ENCODE measurements at regions not wholly inside any gene's neighbourhood (a gene's known extent, or its start where the extent isn't known, plus 50 kb on each side); places are given as distances from the start of the nearest gene placed in this dataset.

GRCh38 chr3:22475665-22476240 is 724.7 kb upstream of the ZNF385D start:
- TF ChIP-seq ZNF394 (tag by site-specific recombination; IDR thresholded peaks at IDR 0.05; ENCODE audit: borderline replicate concordance): no peak
- Histone ChIP-seq H3K9me3 (ENCODE audit: control insufficient read depth, insufficient read depth, low read depth, low read length) (no peaks in the 10 kb centered on the region), H3K36me3 (ENCODE audit: control insufficient read depth in 2 of 2, insufficient read depth in 1 of 2, low read length in 2 of 2) (no peaks in the 10 kb centered on the region), H3K27ac (ENCODE audit: extremely low read depth, low read depth, low read length) (no peak overlapping the region), H3K4me3 (ENCODE audit: low read depth, low read length) (no peak overlapping the region), H3K4me1 (ENCODE audit: control insufficient read depth, insufficient read depth, low read length) (no peaks in the 10 kb centered on the region)
- ChIA-PET CTCF (no interaction called here), POLR2A (no interaction called here)

GRCh38 chr3:22476976-22477375 is 726.0 kb upstream of the ZNF385D start:
- POLR2A ChIA-PET: no interaction called here
- H3K9me3 ChIP-seq (ENCODE audit: control insufficient read depth, insufficient read depth, low read depth, low read length): no peaks in the 10 kb centered on the region
- no peaks in the 10 kb centered on the region for H3K4me1 ChIP-seq (ENCODE audit: control insufficient read depth, insufficient read depth, low read length)
- H3K4me3 ChIP-seq (ENCODE audit: low read depth, low read length): no peak overlapping the region
- no peak overlapping the region for H3K27ac ChIP-seq (ENCODE audit: extremely low read depth, low read depth, low read length)
- no peaks in the 10 kb centered on the region for H3K36me3 ChIP-seq (ENCODE audit: control insufficient read depth in 2 of 2, insufficient read depth in 1 of 2, low read length in 2 of 2)
- CTCF ChIA-PET: no interaction called here
- TF ChIP-seq ZBTB1 (tag by site-specific recombination; IDR thresholded peaks at IDR 0.05): no peak
- TF ChIP-seq ZNF561 (tag by site-specific recombination; IDR thresholded peaks at IDR 0.05; ENCODE audit: borderline replicate concordance): no peak
- no peak for TF ChIP-seq ZNF768 (tag by site-specific recombination; IDR thresholded peaks at IDR 0.05)
- TF ChIP-seq ZBTB8A (tag by site-specific recombination; IDR thresholded peaks at IDR 0.05): no peak
- TF ChIP-seq ZNF830 (tag by site-specific recombination; IDR thresholded peaks at IDR 0.05; ENCODE audit: low read depth): no peak
- no peak for TF ChIP-seq ZEB2 (tag by site-specific recombination; IDR thresholded peaks at IDR 0.05)
- TF ChIP-seq ZNF366 (tag by site-specific recombination; conservative IDR thresholded peaks at IDR 0.05): no peak
- TF ChIP-seq KLF16 (tag by site-specific recombination; IDR thresholded peaks at IDR 0.05): no peak
- TF ChIP-seq ZNF624 (tag by site-specific recombination; IDR thresholded peaks at IDR 0.05): no peak
- TF ChIP-seq HIC1 (tag by site-specific recombination; IDR thresholded peaks at IDR 0.05): no peak
- TF ChIP-seq PRDM10 (tag by site-specific recombination; IDR thresholded peaks at IDR 0.05): no peak
- no peak for TF ChIP-seq ZNF645 (tag by site-specific recombination; IDR thresholded peaks at IDR 0.05)

- CTCF ChIA-PET: no interaction called here
- no peaks in the 10 kb centered on the region for H3K36me3 ChIP-seq (ENCODE audit: control insufficient read depth in 2 of 2, insufficient read depth in 1 of 2, low read length in 2 of 2)
- H3K27ac ChIP-seq (ENCODE audit: extremely low read depth, low read depth, low read length): no peak overlapping the region
- no peak overlapping the region for H3K4me3 ChIP-seq (ENCODE audit: low read depth, low read length)
- POLR2A ChIA-PET: no interaction called here
- H3K4me1 ChIP-seq (ENCODE audit: control insufficient read depth, insufficient read depth, low read length): no peaks in the 10 kb centered on the region
- H3K9me3 ChIP-seq (ENCODE audit: control insufficient read depth, insufficient read depth, low read depth, low read length): no peaks in the 10 kb centered on the region
- TF ChIP-seq ZNF645 (tag by site-specific recombination; IDR thresholded peaks at IDR 0.05): no peak
- no peak for TF ChIP-seq ZNF24 (tag by site-specific recombination; IDR thresholded peaks at IDR 0.05)
Observed at GRCh38 chr3:22485954-22486353, 717.2 kb upstream of the UBE2E2 start.

Data from HEK293 (cell line).